Fibroblast of skin of abdomen (primary cell): ENCODE measurements at regions not wholly inside any gene's neighbourhood (a gene's known extent, or its start where the extent isn't known, plus 50 kb on each side); places are given as distances from the start of the nearest gene placed in this dataset.

Experiments
- DNase-seq: peaks from one replicate; pipeline ENCODE4 v3.0.0-alpha.2; 2013

- no peak for DNase-seq
Observed at GRCh38 chr4:123327846-123328429, 68.7 kb upstream of the SPRY1 start.

DNA sequence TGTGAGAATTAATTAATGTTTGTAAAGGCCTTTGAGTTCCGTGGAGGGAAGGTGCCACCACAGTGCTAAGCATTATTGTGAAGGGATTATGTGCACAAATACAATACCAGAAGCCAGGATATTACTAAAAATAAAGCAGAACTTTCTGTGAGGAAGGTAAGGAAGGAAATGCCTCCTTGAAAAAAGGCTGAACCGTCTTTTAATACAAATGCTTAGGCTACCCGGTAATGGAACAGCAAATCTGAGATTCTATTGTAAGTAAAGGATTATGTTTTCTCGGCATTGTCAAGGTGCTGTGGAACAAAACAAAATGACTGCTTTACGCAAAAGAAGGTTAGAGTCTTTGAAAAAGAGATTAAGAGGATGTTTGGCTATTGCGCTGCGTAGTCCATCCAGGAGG is 57.9 kb upstream of the SPRY1 start:
- DNase-seq: no peak

- no peak for DNase-seq
Observed at GRCh38 chr4:123339507-123340380, 56.9 kb upstream of the SPRY1 start.

- DNase-seq: peak; percentile 75
Observed at GRCh38 chr4:123340381-123340701, 56.3 kb upstream of the SPRY1 start.

DNA sequence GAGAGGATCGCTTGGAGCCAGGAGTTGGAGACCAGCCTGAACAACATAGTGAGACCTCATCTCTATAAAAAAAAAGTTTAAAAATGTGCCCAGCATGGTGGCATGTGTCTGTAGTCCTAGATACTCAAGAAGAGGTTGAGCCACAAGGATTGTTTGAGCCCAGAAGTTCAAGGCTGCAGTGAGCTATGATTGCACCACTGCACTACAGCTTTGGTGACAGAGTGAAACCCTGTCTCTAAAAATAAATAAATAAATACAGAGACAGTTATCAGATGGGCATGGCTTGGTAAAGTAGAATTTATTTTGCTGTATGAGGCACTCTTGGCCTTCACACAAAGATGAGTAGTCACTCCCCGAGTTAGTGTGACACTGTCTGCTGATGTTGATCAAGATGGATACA is 54.1 kb upstream of the SPRY1 start:
- no peak for DNase-seq

GRCh38 chr4:123343400-123344041 is 53.1 kb upstream of the SPRY1 start:
- DNase-seq: no peak

GRCh38 chr4:123345137-123345934 is 51.3 kb upstream of the SPRY1 start:
- no peak for DNase-seq

- DNase-seq: no peak
Observed at GRCh38 chr4:123345935-123346300, 50.7 kb upstream of the SPRY1 start.

DNA sequence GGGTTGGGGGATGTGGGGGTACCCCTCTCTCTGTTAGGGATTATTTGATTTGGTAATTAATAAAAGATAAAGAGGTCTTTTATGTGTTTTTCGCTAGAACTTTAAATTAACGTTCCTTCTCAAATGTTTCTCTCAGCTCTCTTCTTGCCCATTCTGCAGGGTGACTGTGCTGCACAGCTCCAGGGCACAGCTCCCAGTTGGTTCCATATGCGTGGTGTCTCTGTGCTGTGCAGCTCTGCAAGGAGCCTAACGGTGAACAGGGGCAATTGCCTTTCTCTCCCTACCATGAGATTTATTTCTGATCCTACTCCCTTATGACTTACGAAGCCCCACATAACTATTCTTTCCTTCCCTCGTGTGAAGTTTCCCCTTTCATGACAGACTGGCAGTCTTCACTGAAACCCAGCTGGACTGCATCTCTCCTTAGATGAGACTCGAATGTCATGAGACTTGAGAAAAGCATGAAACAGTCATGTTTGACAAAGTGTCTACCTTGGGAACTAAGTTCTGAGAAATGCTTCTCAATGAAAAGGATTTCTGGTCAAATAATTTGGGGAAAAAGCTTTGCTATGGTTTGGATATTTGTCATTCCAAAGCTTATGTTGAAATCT is 50.2 kb upstream of the SPRY1 start:
- DNase-seq: no peak
